CD14-positive monocyte (primary cell): ENCODE measurements at regions not wholly inside any gene's neighbourhood (a gene's known extent, or its start where the extent isn't known, plus 50 kb on each side); places are given as distances from the start of the nearest gene placed in this dataset.

Experiments used
- DNase-seq, 3 donors: peaks; one replicate each; pipeline ENCODE4 v3.0.0-alpha.2; 2011 to 2022
- H2AFZ ChIP-seq: 2 replicates; pipeline ENCODE4 v1.6.0; 2012; ENCODE audit warnings: mild to moderate bottlenecking, low read depth, low read length, inconsistent platforms; ENCODE audit not compliant: insufficient read depth, poor library complexity, severe bottlenecking
- H3K27ac ChIP-seq, 2 donors: 1 replicate in 1 of 2; 2 replicates in 1 of 2; pipeline ENCODE4 v1.5.1; 2012 to 2013; ENCODE audit warnings: low read length in 2 of 2, control low read depth in 1 of 2, inconsistent platforms in 1 of 2, low read depth in 1 of 2, mild to moderate bottlenecking in 1 of 2
- H3K27me3 ChIP-seq, 2 donors: one replicate each; pipeline versions ENCODE4 v1.6.0 to v1.6.1; 2011 to 2013; ENCODE audit warnings: low read length in 2 of 2; ENCODE audit not compliant: control insufficient read depth in 2 of 2, insufficient read depth in 2 of 2
- H3K36me3 ChIP-seq, 2 donors: replicated peaks in 1 of 2; 1 replicate in 1 of 2; 2 replicates in 1 of 2; pipeline versions ENCODE4 v1.5.1 to v1.6.1; 2012 to 2013; ENCODE audit warnings: low read length in 2 of 2, control low read depth in 1 of 2, inconsistent platforms in 1 of 2, mild to moderate bottlenecking in 1 of 2; ENCODE audit not compliant: insufficient read depth in 2 of 2, control insufficient read depth in 1 of 2
- H3K4me1 ChIP-seq, 2 donors: 1 replicate in 1 of 2; 2 replicates in 1 of 2; pipeline versions ENCODE4 v1.5.1 to v1.6.1; 2012 to 2013; ENCODE audit warnings: low read length in 2 of 2, control low read depth in 1 of 2, inconsistent platforms in 1 of 2, mild to moderate bottlenecking in 1 of 2, moderate library complexity in 1 of 2; ENCODE audit not compliant: insufficient read depth in 2 of 2, control insufficient read depth in 1 of 2
- H3K4me2 ChIP-seq: replicated peaks from 2 replicates; pipeline ENCODE3; 2012; ENCODE audit warnings: low read length, moderate library complexity, mild to moderate bottlenecking; ENCODE audit not compliant: poor library complexity, severe bottlenecking; ENCODE audit errors: extremely low read depth
- H3K4me3 ChIP-seq, 3 experiments: fragments of 200-600 bp in 1 of 3; sonication (generic) in 1 of 3; replicated peaks in 1 of 3; 1 replicate in 2 of 3; 2 replicates in 1 of 3; pipeline ENCODE4 v1.5.1; 2011 to 2013; ENCODE audit warnings: low read length in 3 of 3, mild to moderate bottlenecking in 3 of 3, control low read depth in 2 of 3, low read depth in 2 of 3, inconsistent platforms in 1 of 3, moderate library complexity in 1 of 3
- H3K79me2 ChIP-seq: 2 replicates; pipeline ENCODE4 v1.6.0; 2012; ENCODE audit warnings: mild to moderate bottlenecking, control low read depth, inconsistent platforms, low read length, moderate library complexity; ENCODE audit not compliant: insufficient read depth
- H3K9ac ChIP-seq: 2 replicates; pipeline ENCODE4 v1.6.0; 2017; ENCODE audit warnings: low read length, mild to moderate bottlenecking; ENCODE audit not compliant: insufficient read depth, poor library complexity, severe bottlenecking
- H3K9me3 ChIP-seq, 2 donors: replicated peaks in 1 of 2; 1 replicate in 1 of 2; 2 replicates in 1 of 2; pipeline versions ENCODE4 v1.5.1 to v1.6.1; 2012 to 2013; ENCODE audit warnings: low read length in 2 of 2, control low read depth in 1 of 2; ENCODE audit not compliant: control insufficient read depth in 1 of 2, insufficient read depth in 1 of 2
- H4K20me1 ChIP-seq: 2 replicates; pipeline ENCODE4 v1.6.0; 2012; ENCODE audit warnings: mild to moderate bottlenecking, low read length, control low read depth, moderate library complexity; ENCODE audit not compliant: insufficient read depth
- H3K27ac Mint-ChIP-seq, 7 donors: one replicate each; pipeline ENCODE4 v1.8.0; 2020; ENCODE audit warnings: mild to moderate bottlenecking in 7 of 7, mixed read lengths in 7 of 7, moderate library complexity in 6 of 7, inconsistent platforms in 2 of 7
- H3K27me3 Mint-ChIP-seq, 3 donors: one replicate each; pipeline ENCODE4 v1.8.0; 2021 to 2022; ENCODE audit warnings: low read depth in 3 of 3, mild to moderate bottlenecking in 3 of 3, mixed read lengths in 3 of 3, moderate library complexity in 3 of 3, inconsistent platforms in 1 of 3
- H3K36me3 Mint-ChIP-seq, 2 donors: one replicate each; pipeline ENCODE4 v1.8.0; 2020; ENCODE audit warnings: mixed read lengths in 2 of 2, inconsistent platforms in 1 of 2, mild to moderate bottlenecking in 1 of 2
- H3K4me1 Mint-ChIP-seq: one replicate; pipeline ENCODE4 v1.8.0; 2020; ENCODE audit warnings: mild to moderate bottlenecking, mixed read lengths
- H3K4me3 Mint-ChIP-seq, 2 donors: one replicate each; pipeline ENCODE4 v1.8.0; 2020; ENCODE audit warnings: mild to moderate bottlenecking in 2 of 2, mixed read lengths in 2 of 2, moderate library complexity in 1 of 2
- H3K9me3 Mint-ChIP-seq, 7 donors: one replicate each; pipeline ENCODE4 v1.8.0; 2020 to 2022; ENCODE audit warnings: mixed read lengths in 7 of 7, mild to moderate bottlenecking in 6 of 7, moderate library complexity in 6 of 7, inconsistent platforms in 2 of 7
- WGBS: methylation state at CpG from one replicate; pipeline ENCODE4 v1.1.5; 2013; ENCODE audit warnings: missing lambda C conversion rate; ENCODE audit not compliant: insufficient coverage; 5-methylcytosine and 5-hydroxymethylcytosine counted together
- intact Hi-C, 2 donors: fragments of 100-400 bp; cut with micrococcal nuclease; formaldehyde crosslinking; loops; one replicate each; pipeline versions ENCODE4 v1.15.0 to v1.15.1; 2023
- TF ChIP-seq, protein P1 (sequence below): fragments of 200-600 bp; IDR thresholded peaks from one replicate; pipeline ENCODE4 v1.8.0; 2022; ENCODE audit warnings: antibody characterized with exemption, mild to moderate bottlenecking

DNA sequence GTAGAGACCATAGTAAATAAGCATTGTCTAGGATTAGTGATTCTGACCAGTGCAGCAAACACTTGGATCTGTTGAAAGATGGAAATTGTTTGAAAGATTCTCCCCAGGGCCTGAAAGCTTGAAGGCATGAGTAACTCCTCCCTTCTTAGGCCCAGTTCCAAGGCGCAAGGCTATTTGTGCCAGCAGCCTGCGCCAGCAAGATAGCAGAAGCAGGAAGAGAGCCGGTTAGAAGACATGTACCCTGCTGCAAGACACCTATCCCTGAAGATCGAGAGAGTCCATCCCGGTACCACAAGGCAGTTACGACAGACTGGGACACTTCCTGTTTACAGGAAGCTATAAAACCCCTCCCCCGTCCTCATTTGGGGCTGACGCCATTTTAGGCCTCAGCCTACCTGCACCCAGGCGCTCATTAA, 72.4 kb upstream of the JADE1 start:
- Histone ChIP-seq H3K4me3 (no peak overlapping the region), H3K4me1 (no peaks in the 10 kb centered on the region), H3K9me3 (peaks cover 0 to 7% of the 10 kb centered on the region in 2 donors), H4K20me1 (no peaks in the 10 kb centered on the region), H3K36me3 (no peaks in the 10 kb centered on the region), H3K79me2 (no peaks in the 10 kb centered on the region), H3K4me2 (no peak overlapping the region), H2AFZ (no peak overlapping the region), H3K27ac (no peak overlapping the region), H3K27me3 (no peaks in the 10 kb centered on the region), H3K9ac (no peak overlapping the region)
- 90% methylated on average over 9 of the region's 9 CpGs for WGBS
- no peaks in the 10 kb centered on the region for H3K36me3 Mint-ChIP-seq
- intact Hi-C loops, result no loop called here
- TF ChIP-seq, protein P1, sequence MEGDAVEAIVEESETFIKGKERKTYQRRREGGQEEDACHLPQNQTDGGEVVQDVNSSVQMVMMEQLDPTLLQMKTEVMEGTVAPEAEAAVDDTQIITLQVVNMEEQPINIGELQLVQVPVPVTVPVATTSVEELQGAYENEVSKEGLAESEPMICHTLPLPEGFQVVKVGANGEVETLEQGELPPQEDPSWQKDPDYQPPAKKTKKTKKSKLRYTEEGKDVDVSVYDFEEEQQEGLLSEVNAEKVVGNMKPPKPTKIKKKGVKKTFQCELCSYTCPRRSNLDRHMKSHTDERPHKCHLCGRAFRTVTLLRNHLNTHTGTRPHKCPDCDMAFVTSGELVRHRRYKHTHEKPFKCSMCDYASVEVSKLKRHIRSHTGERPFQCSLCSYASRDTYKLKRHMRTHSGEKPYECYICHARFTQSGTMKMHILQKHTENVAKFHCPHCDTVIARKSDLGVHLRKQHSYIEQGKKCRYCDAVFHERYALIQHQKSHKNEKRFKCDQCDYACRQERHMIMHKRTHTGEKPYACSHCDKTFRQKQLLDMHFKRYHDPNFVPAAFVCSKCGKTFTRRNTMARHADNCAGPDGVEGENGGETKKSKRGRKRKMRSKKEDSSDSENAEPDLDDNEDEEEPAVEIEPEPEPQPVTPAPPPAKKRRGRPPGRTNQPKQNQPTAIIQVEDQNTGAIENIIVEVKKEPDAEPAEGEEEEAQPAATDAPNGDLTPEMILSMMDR, result no peak
- no peak for DNase-seq
- H3K27ac Mint-ChIP-seq, result no peak overlapping the region
- H3K4me1 Mint-ChIP-seq, result no peaks in the 10 kb centered on the region
- H3K4me3 Mint-ChIP-seq, result no peak overlapping the region
- peaks cover 0 to 12% (median 2%) of the 10 kb centered on the region in 3 donors for H3K27me3 Mint-ChIP-seq
- peaks cover 2 to 19% (median 9%) of the 10 kb centered on the region in 7 donors for H3K9me3 Mint-ChIP-seq

GRCh38 chr4:128735714-128736113, 73.8 kb upstream of the JADE1 start:
- peaks cover 1 to 8% (median 5%) of the 10 kb centered on the region in 7 donors for H3K9me3 Mint-ChIP-seq
- Histone ChIP-seq H3K79me2 (no peaks in the 10 kb centered on the region), H3K4me3 (no peak overlapping the region), H3K4me2 (no peak overlapping the region), H4K20me1 (no peaks in the 10 kb centered on the region), H3K27me3 (no peaks in the 10 kb centered on the region), H2AFZ (no peak overlapping the region), H3K27ac (no peak overlapping the region), H3K9ac (no peak overlapping the region), H3K36me3 (no peaks in the 10 kb centered on the region), H3K9me3 (peaks cover 0 to 3% of the 10 kb centered on the region in 2 donors), H3K4me1 (no peaks in the 10 kb centered on the region)
- no peaks in the 10 kb centered on the region for H3K4me1 Mint-ChIP-seq
- intact Hi-C loops, result no loop called here
- WGBS, result no CpG with 5 or more reads among the region's 2 CpGs
- peaks cover 0 to 6% (median 0%) of the 10 kb centered on the region in 3 donors for H3K27me3 Mint-ChIP-seq
- H3K36me3 Mint-ChIP-seq, result no peaks in the 10 kb centered on the region
- no peak overlapping the region for H3K4me3 Mint-ChIP-seq
- no peak for DNase-seq
- no peak overlapping the region for H3K27ac Mint-ChIP-seq
- TF ChIP-seq, protein P1, result no peak
